Fibroblast of skin of left biceps (primary cell): ENCODE measurements at regions not wholly inside any gene's neighbourhood (a gene's known extent, or its start where the extent isn't known, plus 50 kb on each side); places are given as distances from the start of the nearest gene placed in this dataset.

Source experiments
- DNase-seq, 2 experiments: peaks; one replicate each; pipeline ENCODE4 v3.0.0-alpha.2; 2013; ENCODE audit warnings: low read depth in 2 of 2

DNA sequence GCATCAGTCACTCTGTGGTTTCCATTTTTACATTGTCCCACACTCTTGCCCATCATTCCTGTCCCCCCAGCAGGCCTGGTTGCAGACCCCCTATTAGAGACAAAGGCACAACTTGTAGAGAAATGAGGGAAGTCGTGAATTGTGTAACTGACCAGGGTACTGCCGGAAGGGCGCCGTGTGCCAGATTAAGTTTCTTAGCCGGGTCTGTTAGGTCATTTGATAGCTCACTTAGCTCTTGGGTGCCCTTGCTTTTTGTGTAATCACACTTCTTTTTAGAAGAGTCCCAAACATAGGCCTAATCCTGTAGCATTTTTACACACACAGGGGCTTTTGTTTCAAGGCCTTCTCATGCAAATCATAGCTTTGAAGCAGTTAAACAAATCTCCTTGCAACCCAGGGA, 87.2 kb downstream of the CTAGE1 start:
- DNase-seq: no peak

GRCh38 chr18:22325396-22325795, 92.3 kb downstream of the CTAGE1 start:
- no peak for DNase-seq

- DNase-seq: no peak
Observed at GRCh38 chr18:22324191-22325131, 93.3 kb downstream of the CTAGE1 start.

- DNase-seq: no peak
Observed at GRCh38 chr18:22322243-22322691, 95.4 kb downstream of the CTAGE1 start.

GRCh38 chr18:22320771-22321170, 96.9 kb downstream of the CTAGE1 start:
- DNase-seq: no peak

GRCh38 chr18:22320155-22320554, 97.6 kb downstream of the CTAGE1 start:
- DNase-seq: no peak

DNA sequence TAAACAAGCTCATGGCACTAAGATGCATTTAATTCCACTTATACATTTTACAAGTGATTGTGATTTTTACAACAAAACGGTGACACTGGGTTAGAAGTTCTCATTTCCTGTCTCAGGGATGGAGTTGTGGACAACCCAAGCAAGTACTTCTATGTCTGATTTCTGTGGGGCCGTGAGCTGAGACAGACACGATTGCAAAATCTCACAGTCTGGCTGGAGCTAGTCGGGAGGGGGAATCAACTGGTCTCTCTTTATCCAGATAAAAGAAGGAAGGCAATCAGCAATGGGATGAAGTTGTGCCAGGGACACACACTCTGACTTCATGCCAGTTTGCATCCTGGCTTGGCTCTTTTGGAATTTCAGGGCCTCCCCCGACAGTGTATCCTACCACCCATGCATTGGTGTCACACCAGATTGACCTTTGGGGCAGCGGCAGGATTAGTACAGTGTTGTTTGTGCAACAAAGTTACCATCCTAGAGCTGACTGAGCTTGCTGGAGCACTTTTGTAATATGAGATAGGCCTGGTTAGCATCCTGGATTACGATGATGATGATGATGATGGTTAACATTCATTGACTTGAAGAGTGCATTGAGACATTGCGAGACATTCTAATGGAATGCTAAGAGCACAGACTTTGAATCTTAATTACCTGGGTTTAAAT, 98.8 kb downstream of the CTAGE1 start:
- DNase-seq: no peak

DNA sequence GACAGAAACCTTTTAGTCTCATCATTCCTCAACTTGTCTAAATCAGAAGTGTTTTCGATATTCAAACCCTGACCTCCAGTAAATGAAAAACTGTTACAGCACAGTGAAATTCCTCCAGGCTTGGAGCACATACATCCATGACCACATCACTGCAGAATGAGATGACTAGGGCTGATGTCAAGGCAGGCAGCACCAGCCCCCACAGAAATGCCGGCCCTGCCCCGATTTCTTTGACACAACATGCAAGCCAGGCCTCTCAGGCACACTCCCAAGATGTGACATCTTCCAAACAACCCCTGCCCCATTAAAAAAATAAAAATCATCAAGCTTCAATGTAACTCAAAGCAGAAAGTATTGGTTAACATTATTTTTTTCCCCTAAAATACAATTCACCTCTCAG, 103.3 kb downstream of the CTAGE1 start:
- peak; percentile 75 to 77 for DNase-seq

DNA sequence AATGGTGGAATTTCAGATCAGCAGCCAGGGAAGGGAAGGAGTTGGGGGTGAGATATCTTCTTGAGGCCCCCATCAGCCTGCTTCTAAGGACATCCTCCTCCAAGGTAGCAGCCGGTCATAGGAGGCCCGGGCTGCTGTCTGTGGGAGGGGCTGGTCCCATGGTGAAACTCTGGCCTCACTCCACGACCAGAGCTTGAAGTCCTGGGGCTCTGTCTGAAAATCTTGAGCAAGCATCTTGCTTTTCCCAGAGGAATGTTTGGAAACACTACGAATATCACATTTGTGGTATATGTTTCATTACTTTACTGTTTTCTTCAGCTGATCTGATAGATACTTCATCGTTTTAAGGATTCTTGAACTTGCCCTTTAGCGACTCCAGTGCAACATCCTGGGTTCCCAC, 103.7 kb downstream of the CTAGE1 start:
- DNase-seq: peak; percentile 37 to 39

- peak; percentile 42 to 55 for DNase-seq
Observed at GRCh38 chr18:22311301-22311700, 106.4 kb downstream of the CTAGE1 start.

DNA sequence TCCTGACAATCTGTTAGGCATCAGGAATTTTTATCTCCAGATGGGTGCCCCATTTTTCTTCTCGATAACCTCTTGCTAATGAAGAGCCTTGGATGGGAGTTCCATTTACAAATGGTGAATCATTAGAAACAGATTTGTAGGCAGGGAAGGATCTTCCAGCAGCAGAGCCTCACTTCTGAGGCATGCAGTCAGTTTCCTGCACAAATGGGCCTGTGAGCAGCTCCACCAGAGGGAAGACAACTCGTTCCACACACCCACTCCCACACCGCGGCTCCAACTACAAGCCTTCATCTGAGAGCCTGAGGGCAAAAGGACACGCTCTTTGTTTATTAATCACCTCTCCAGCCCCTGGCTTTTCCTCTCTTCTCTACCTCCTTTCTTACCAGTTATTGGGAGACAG, 108.5 kb downstream of the CTAGE1 start:
- DNase-seq: peak; percentile 31 to 38

- no peak for DNase-seq
Observed at GRCh38 chr18:22307528-22307927, 110.2 kb downstream of the CTAGE1 start.

DNA sequence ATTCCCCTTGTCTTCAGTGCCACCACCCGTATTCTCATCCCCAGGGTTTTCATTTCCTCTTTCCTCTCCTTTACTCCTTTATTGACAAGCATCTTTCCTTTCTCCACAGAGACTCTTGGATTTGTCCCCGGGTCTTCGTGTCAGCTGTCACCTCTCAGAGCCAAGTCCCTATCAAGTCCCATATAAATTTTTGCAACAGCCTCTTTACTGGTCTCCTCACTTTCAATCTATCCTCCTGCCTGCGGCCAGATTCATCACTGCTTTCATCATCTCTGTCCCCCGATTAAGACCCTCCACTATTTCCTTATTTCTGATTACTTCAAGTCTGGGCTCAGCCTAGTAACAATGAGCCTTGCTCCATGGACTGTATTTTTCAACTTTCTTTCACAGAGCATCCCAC, 113.8 kb downstream of the CTAGE1 start:
- DNase-seq: no peak

DNA sequence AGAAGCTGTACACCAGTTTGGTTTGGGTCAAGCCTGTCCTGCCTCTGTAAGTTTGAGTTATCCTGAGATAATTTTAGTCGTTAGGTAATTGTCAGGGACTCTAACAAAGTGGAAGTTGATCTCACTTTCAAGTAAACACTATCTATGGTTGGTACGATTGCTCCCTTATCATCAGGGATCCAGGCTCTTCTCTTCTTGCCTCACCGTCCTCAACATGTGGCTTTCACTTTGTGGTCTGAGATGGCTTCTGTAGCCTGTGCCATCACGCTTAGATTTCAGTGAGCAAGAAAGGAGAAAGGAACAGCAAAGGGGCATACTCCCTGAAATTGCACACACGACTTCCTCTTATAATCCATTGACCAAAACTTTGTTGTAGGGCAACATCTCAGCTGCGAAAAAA, 115.6 kb downstream of the CTAGE1 start:
- no peak for DNase-seq

DNA sequence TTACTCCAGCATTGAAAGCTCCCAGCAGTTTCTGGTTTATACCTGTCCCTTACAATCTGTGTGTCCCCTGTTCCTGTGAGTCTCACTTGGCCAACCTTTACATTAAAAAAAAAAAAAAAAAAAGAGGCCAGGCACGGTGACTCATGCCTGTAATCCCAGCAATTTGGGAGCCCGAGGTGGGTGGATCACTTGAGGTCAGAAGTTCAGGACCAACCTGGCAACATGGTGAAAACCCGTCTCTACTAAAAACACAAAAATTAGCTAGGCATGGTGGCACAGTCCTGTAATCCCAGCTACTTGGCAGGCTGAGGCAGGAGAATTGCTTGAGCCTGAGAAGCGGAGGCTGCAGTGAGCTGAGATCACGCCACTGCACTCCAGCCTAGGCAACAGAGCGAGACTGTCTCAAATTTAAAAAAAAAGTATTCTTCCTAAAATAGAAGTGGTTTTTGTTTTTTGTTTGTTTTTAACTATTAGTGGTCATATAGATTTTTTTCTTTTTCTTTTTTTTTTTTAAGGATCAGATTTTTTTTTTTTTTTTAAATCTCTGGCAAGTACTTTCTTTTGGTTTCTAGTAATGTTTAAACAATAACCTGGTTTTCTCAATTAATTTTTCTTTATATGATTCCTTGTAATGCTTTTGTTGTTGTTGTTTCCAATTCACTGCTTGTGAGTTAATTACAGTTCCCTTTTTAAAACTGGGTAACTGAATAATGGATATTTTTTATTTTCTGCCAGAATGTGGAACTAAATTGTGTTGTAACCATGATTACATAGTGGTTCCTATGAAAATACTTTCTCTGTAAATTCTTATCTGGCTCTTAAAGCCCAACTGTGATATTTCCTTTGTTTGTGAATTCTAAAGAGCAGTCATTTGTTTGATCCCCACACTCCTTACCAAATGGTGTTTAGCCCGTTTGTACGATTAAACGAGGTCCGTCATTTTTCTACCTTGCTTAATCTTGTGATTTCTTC, 116.8 kb downstream of the CTAGE1 start:
- no peak for DNase-seq

- no peak for DNase-seq
Observed at GRCh38 chr18:22297008-22297407, 120.7 kb downstream of the CTAGE1 start.

GRCh38 chr18:22296304-22296703, 121.4 kb downstream of the CTAGE1 start:
- DNase-seq: no peak

DNA sequence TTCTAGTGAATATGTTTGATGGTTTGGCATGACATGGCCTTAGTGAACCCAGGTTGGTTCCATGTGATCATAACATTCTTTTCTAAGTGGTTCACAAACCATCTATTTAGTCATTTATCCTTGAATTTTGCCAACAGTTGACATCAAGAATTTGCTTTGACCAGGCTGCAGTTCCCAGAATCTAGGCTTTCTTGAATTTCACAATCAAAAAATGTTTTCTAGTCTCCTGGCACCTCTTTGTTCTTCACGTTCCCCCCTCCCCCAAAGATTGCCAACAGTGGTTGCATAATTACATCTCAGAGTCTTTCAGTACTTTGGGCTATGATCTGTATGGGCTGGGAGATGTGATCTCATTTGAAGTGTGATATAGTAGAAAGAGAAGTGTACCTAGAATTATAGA, 124.0 kb downstream of the GATA6 start:
- no peak for DNase-seq

DNA sequence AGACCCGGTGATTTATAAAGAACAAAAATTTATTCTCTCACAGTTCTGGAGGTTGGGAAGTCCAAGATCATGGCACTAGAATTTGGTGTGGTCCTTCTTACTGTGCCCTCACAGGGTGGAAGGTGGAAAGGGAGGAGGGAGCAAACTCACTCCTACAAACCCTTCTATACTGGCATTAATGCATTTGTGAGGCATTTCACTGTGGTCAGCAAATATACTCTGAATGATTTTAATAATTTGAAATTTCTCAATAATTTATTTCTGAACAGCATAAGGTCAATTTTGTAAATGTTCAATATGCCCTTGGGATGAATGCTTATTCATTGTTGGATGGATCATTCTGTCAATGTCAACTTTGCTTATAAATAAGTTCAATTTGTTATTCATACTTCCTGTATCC, 120.6 kb downstream of the GATA6 start:
- DNase-seq: no peak

- DNase-seq: no peak
Observed at GRCh38 chr18:22286585-22286984, 117.2 kb downstream of the GATA6 start.

GRCh38 chr18:22285361-22286140, 116.2 kb downstream of the GATA6 start:
- DNase-seq: no peak
